Loucy (cell line): ENCODE measurements at regions not wholly inside any gene's neighbourhood (a gene's known extent, or its start where the extent isn't known, plus 50 kb on each side); places are given as distances from the start of the nearest gene placed in this dataset.

ENCODE experiments used
- H2AFZ ChIP-seq: fragments of 200-600 bp; sonication (generic); 2 replicates; pipeline ENCODE4 v1.6.0; 2016; ENCODE audit warnings: antibody characterized with exemption, mild to moderate bottlenecking, low read length, moderate library complexity
- H3F3A ChIP-seq: fragments of 200-600 bp; 2 replicates; pipeline ENCODE4 v1.6.0; 2016; ENCODE audit warnings: antibody characterized with exemption, low read depth, mild to moderate bottlenecking
- H3K27me3 ChIP-seq: fragments of 200-600 bp; sonication (generic); 2 replicates; pipeline ENCODE4 v1.6.1; 2014; ENCODE audit warnings: low read length, mild to moderate bottlenecking; ENCODE audit not compliant: insufficient read depth, poor library complexity, severe bottlenecking
- H3K36me3 ChIP-seq: fragments of 200-600 bp; sonication (generic); 2 replicates; pipeline ENCODE4 v1.6.1; 2016; ENCODE audit warnings: low read length; ENCODE audit not compliant: insufficient read depth
- H3K4me1 ChIP-seq: fragments of 200-600 bp; sonication (generic); 2 replicates; pipeline ENCODE4 v1.5.1; 2014; ENCODE audit warnings: low read length, mild to moderate bottlenecking; ENCODE audit not compliant: insufficient read depth, poor library complexity, severe bottlenecking
- H3K4me2 ChIP-seq: fragments of 200-600 bp; sonication (generic); 2 replicates; pipeline ENCODE4 v1.6.0; 2014; ENCODE audit warnings: antibody characterized with exemption, low read length, low read depth, mild to moderate bottlenecking; ENCODE audit not compliant: poor library complexity, severe bottlenecking
- H3K4me3 ChIP-seq: fragments of 200-600 bp; sonication (generic); 2 replicates; pipeline ENCODE4 v1.5.1; 2014; ENCODE audit warnings: low read length, mild to moderate bottlenecking, mixed read lengths; ENCODE audit not compliant: poor library complexity, severe bottlenecking
- H3K79me2 ChIP-seq: fragments of 200-600 bp; sonication (generic); 2 replicates; pipeline ENCODE4 v1.6.1; 2014; ENCODE audit warnings: low read length; ENCODE audit not compliant: insufficient read depth
- H3K9ac ChIP-seq: fragments of 200-600 bp; sonication (generic); 2 replicates; pipeline ENCODE4 v1.6.0; 2014; ENCODE audit warnings: mild to moderate bottlenecking, low read depth, low read length, moderate library complexity; ENCODE audit not compliant: poor library complexity, severe bottlenecking
- H3K9me2 ChIP-seq: fragments of 200-600 bp; sonication (generic); replicated peaks from 2 replicates; pipeline ENCODE4 v1.6.1; 2016; ENCODE audit warnings: low read depth, low read length, mixed read lengths
- H3K9me3 ChIP-seq: fragments of 200-600 bp; sonication (generic); 2 replicates; pipeline ENCODE4 v1.6.1; 2014; ENCODE audit warnings: mild to moderate bottlenecking, antibody characterized with exemption, low read length, low read depth; ENCODE audit not compliant: insufficient read depth
- H4K20me1 ChIP-seq: fragments of 200-600 bp; sonication (generic); 2 replicates; pipeline ENCODE4 v1.6.0; 2014; ENCODE audit warnings: antibody characterized with exemption, low read length, mild to moderate bottlenecking; ENCODE audit not compliant: insufficient read depth, poor library complexity, severe bottlenecking
- EZH2phosphoT487 ChIP-seq: fragments of 200-600 bp; IDR thresholded peaks from 2 replicates; pipeline ENCODE4 v1.6.1; 2018; ENCODE audit warnings: antibody characterized with exemption, mild to moderate bottlenecking, moderate library complexity, borderline replicate concordance
- TF ChIP-seq, protein P1 (sequence below): fragments of 200-600 bp; sonication (generic); conservative IDR thresholded peaks from 2 replicates; pipeline ENCODE4 v1.5.1; 2014; ENCODE audit warnings: mild to moderate bottlenecking, antibody characterized with exemption, low read length

DNA sequence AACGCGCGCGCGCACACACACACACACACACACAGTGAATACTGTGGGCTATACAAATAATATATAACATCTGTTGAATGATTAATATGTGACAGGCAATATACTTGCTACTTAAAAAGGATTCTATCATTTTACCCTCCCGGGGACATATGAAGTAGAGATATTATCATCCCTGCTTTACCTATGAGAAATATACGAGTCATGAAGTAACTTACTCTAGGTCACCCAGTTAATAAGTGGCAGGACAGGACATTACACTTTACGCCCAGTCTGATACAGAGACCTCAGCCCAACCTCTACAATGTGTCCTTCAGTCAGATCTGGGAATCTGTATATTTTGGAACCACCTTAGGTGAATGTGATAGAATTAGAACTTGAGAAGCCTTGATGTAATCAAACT lies 55.4 kb downstream of the CCDC54 start:
- no peak overlapping the region for H3K9ac ChIP-seq
- peaks cover 9% of the 10 kb centered on the region for H3K4me1 ChIP-seq
- no peaks in the 10 kb centered on the region for H3K9me3 ChIP-seq
- no peak overlapping the region for H2AFZ ChIP-seq
- peak overlapping the region; percentile 70 for H3K4me2 ChIP-seq
- no peaks in the 10 kb centered on the region for H3K36me3 ChIP-seq
- no peaks in the 10 kb centered on the region for H3K79me2 ChIP-seq
- H3K9me2 ChIP-seq, result no peaks in the 10 kb centered on the region
- no peak for TF ChIP-seq EZH2phosphoT487
- TF ChIP-seq, protein P1, sequence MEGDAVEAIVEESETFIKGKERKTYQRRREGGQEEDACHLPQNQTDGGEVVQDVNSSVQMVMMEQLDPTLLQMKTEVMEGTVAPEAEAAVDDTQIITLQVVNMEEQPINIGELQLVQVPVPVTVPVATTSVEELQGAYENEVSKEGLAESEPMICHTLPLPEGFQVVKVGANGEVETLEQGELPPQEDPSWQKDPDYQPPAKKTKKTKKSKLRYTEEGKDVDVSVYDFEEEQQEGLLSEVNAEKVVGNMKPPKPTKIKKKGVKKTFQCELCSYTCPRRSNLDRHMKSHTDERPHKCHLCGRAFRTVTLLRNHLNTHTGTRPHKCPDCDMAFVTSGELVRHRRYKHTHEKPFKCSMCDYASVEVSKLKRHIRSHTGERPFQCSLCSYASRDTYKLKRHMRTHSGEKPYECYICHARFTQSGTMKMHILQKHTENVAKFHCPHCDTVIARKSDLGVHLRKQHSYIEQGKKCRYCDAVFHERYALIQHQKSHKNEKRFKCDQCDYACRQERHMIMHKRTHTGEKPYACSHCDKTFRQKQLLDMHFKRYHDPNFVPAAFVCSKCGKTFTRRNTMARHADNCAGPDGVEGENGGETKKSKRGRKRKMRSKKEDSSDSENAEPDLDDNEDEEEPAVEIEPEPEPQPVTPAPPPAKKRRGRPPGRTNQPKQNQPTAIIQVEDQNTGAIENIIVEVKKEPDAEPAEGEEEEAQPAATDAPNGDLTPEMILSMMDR, result no peak
- H3K27me3 ChIP-seq, result no peaks in the 10 kb centered on the region
- H3F3A ChIP-seq, result no peaks in the 10 kb centered on the region
- H4K20me1 ChIP-seq, result no peaks in the 10 kb centered on the region
- H3K4me3 ChIP-seq, result no peak overlapping the region

DNA sequence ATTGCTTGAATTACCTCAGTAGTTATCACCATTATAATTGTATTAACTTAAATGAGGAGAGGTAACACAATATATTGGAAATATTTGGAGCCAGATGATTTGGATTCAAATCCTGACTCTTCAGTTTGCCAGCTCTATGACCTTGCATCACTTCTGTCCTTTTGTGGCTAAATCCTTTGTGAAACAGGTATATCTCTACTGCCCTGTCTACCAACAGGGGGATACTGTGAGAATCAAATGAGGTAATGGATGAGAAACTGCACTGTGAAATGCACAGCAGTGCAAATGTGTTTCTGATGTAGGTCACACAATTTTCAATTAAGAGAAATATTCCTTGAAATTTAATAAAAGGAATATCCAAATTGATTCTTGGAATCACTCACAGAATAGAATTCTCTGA lies 58.8 kb downstream of the CCDC54 start:
- Histone ChIP-seq H3K27me3 (no peaks in the 10 kb centered on the region), H3K4me2 (no peak overlapping the region), H3K4me1 (no peaks in the 10 kb centered on the region), H3K36me3 (no peaks in the 10 kb centered on the region), H3K9me2 (no peaks in the 10 kb centered on the region), H2AFZ (no peak overlapping the region), H3K9ac (no peak overlapping the region), H4K20me1 (no peaks in the 10 kb centered on the region), H3K9me3 (no peaks in the 10 kb centered on the region), H3F3A (no peaks in the 10 kb centered on the region), H3K4me3 (no peak overlapping the region), H3K79me2 (no peaks in the 10 kb centered on the region)
- TF ChIP-seq, protein P1, result no peak
- no peak for TF ChIP-seq EZH2phosphoT487

DNA sequence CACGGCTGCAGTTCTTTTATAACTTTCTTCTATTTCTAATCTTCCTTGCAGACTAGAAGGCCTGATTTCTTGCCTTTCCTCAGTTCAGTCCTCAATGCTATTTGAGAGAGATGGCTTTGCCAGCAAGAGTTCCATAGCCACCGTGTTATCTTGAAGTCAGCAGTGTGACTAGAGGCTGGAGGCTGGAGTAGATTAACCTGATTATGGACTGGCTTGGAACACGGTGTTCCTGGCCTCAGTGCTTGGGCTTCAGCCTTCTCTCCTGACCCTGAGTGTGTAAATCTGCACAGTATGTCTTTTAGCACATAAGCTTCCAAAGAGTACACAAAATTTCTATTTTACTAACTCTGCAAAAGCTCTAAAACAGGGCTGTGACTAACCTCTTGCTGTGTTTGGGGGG lies 61.4 kb downstream of the CCDC54 start:
- TF ChIP-seq, protein P1, result no peak
- TF ChIP-seq EZH2phosphoT487, result no peak
- H3K9me3 ChIP-seq, result no peaks in the 10 kb centered on the region

More for the DNA sequence above, 61.4 kb downstream of the CCDC54 start:
- H3K36me3 ChIP-seq, result no peaks in the 10 kb centered on the region
- H3K27me3 ChIP-seq, result no peaks in the 10 kb centered on the region
- H2AFZ ChIP-seq, result no peak overlapping the region; the same call in 1 of the 2 replicates
- H3F3A ChIP-seq, result no peaks in the 10 kb centered on the region
- H3K4me1 ChIP-seq, result peaks cover 11% of the 10 kb centered on the region
- H3K79me2 ChIP-seq, result no peaks in the 10 kb centered on the region
- H3K9ac ChIP-seq, result no peak overlapping the region
- no peak overlapping the region for H3K4me3 ChIP-seq
- no peak overlapping the region for H3K4me2 ChIP-seq
- H3K9me2 ChIP-seq, result no peaks in the 10 kb centered on the region
- no peaks in the 10 kb centered on the region for H4K20me1 ChIP-seq
